Right cardiac atrium (tissue), 5 donors: ENCODE measurements at regions not wholly inside any gene's neighbourhood (a gene's known extent, or its start where the extent isn't known, plus 50 kb on each side); places are given as distances from the start of the nearest gene placed in this dataset.

Experiments used
- ATAC-seq, 2 donors: fragments of 200-7000 bp; cut with Tn5 transposase; one replicate each; pipeline versions ENCODE4 v1.8.0 to v1.9.1; 2020; ENCODE audit warnings: moderate library complexity in 2 of 2, mild to moderate bottlenecking in 1 of 2
- DNase-seq, 3 donors: peaks; one replicate each; pipeline ENCODE4 v3.0.0-alpha.2; 2020
- H3K27ac ChIP-seq: one replicate; pipeline ENCODE4 v1.5.1; 2013; ENCODE audit warnings: mild to moderate bottlenecking, low read length, control low read depth, moderate library complexity
- H3K27me3 ChIP-seq: one replicate; pipeline ENCODE4 v1.6.1; 2013; ENCODE audit not compliant: control insufficient read depth, insufficient read depth
- H3K4me1 ChIP-seq: one replicate; pipeline ENCODE4 v1.6.1; 2013; ENCODE audit warnings: low read length; ENCODE audit not compliant: control insufficient read depth, insufficient read depth
- H3K4me3 ChIP-seq: one replicate; pipeline ENCODE4 v1.5.1; 2013; ENCODE audit warnings: low read length, control low read depth
- H3K9me3 ChIP-seq: one replicate; pipeline ENCODE4 v1.6.1; 2013; ENCODE audit warnings: low read length; ENCODE audit not compliant: control insufficient read depth
- WGBS: extraction: QIAGEN DNeasy Blood & Tissue Kit; methylation state at CpG from one replicate; pipeline ENCODE4 v1.1.7; 2013; 5-methylcytosine and 5-hydroxymethylcytosine counted together
- intact Hi-C, 4 donors: fragments of 100-400 bp; cut with DNase I; formaldehyde crosslinking; loops; one replicate each; pipeline versions ENCODE4 v1.11.0 to v1.14.0; 2022 to 2023
- donor health status: healthy with polysubstance abuse.
- donor health status: DM: no; HTN: yes; CAD: no.
- donor health status: DM: no; HTN: no; CAD: no.
- donor health status: DM: no; HTN: yes; CAD: no; lungs with severe emphysema.
- donor health status: DM: yes; HTN: yes; CAD: no.

GRCh38 chr12:65658360-65658759 lies 165.9 kb upstream of the HMGA2 start:
- no peak overlapping the region for H3K27ac ChIP-seq
- H3K27me3 ChIP-seq: no peaks in the 10 kb centered on the region
- no peaks in the 10 kb centered on the region for H3K9me3 ChIP-seq
- H3K4me1 ChIP-seq: no peaks in the 10 kb centered on the region
- no peak overlapping the region for H3K4me3 ChIP-seq
- ATAC-seq: no peak
- 95% methylated on average over 2 of the region's 2 CpGs for WGBS
- DNase-seq: no peak
- intact Hi-C loops: no loop called here

GRCh38 chr12:65659681-65660080 lies 164.6 kb upstream of the HMGA2 start:
- intact Hi-C loops: no loop called here
- Histone ChIP-seq H3K4me1 (no peaks in the 10 kb centered on the region), H3K9me3 (no peaks in the 10 kb centered on the region), H3K4me3 (no peak overlapping the region), H3K27ac (no peak overlapping the region), H3K27me3 (no peaks in the 10 kb centered on the region)
- DNase-seq (no peak), ATAC-seq (no peak)
- WGBS: 71% methylated on average over 1 of the region's 1 CpG

GRCh38 chr12:65660096-65660495 lies 164.2 kb upstream of the HMGA2 start:
- intact Hi-C loops: no loop called here
- WGBS: 73% methylated on average over 4 of the region's 4 CpGs
- Histone ChIP-seq H3K9me3 (no peaks in the 10 kb centered on the region), H3K4me1 (no peaks in the 10 kb centered on the region), H3K4me3 (no peak overlapping the region), H3K27me3 (no peaks in the 10 kb centered on the region), H3K27ac (no peak overlapping the region)
- DNase-seq (no peak), ATAC-seq (no peak)

DNA sequence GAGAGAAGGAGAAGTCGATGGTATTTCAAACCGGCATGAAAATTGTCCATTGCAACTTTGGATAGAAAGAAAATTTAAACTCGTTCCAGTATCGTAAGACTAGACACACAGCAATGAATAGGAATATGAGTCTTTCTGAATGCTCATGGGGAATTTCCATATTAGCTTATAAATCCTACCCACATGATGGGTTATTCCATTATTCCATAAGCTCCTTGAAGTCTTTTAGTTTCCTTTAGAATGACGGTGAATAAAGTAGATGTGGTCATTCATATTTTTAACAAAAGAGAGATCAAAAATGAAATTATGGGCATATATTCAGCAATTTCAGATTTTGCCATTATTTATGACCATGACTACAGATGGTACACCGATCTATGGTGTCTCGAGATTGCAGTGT lies 163.4 kb upstream of the HMGA2 start:
- Histone ChIP-seq H3K27me3 (no peaks in the 10 kb centered on the region), H3K4me3 (no peak overlapping the region), H3K4me1 (no peaks in the 10 kb centered on the region), H3K9me3 (no peaks in the 10 kb centered on the region), H3K27ac (no peak overlapping the region)
- DNase-seq (no peak), ATAC-seq (no peak)
- intact Hi-C loops: no loop called here
- WGBS: 94% methylated on average over 7 of the region's 7 CpGs

GRCh38 chr12:65662590-65662989 lies 161.7 kb upstream of the HMGA2 start:
- Histone ChIP-seq H3K27ac (no peak overlapping the region), H3K27me3 (no peaks in the 10 kb centered on the region), H3K4me1 (no peaks in the 10 kb centered on the region), H3K9me3 (no peaks in the 10 kb centered on the region), H3K4me3 (no peak overlapping the region)
- no peak for DNase-seq
- no peak for ATAC-seq
- WGBS: 90% methylated on average over 2 of the region's 2 CpGs
- intact Hi-C loops: no loop called here

- Histone ChIP-seq H3K4me1 (no peaks in the 10 kb centered on the region), H3K27me3 (no peaks in the 10 kb centered on the region), H3K4me3 (no peak overlapping the region), H3K9me3 (no peaks in the 10 kb centered on the region), H3K27ac (no peak overlapping the region)
- ATAC-seq (no peak), DNase-seq (no peak)
- intact Hi-C loops: no loop called here
- 92% methylated on average over 5 of the region's 5 CpGs for WGBS
Measured at GRCh38 chr12:65663097-65663496, 161.2 kb upstream of the HMGA2 start.

DNA sequence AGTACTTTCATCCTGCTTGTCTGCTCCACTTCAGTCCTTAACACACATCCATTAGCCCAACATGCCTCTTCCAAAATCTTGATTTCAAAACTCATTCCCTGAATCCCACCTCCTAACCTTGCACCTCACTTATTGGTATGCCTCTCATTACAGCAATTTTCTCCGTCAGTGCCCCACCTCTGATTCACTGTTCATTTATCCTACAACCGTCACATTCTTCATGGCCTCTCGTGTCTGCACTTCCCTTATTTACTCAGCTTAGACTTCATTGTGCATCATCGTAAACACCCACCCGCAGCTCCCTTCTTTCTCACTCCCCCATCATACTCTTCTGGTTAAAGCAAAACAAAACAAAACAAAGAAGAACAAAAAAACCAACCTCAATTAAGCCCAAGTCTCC lies 160.6 kb upstream of the HMGA2 start:
- H3K27me3 ChIP-seq: no peaks in the 10 kb centered on the region
- ATAC-seq (no peak), DNase-seq (no peak)
- intact Hi-C loops: no loop called here
- no peaks in the 10 kb centered on the region for H3K4me1 ChIP-seq
- no peak overlapping the region for H3K4me3 ChIP-seq
- H3K27ac ChIP-seq: no peak overlapping the region
- WGBS: 93% methylated on average over 5 of the region's 5 CpGs
- H3K9me3 ChIP-seq: no peaks in the 10 kb centered on the region

DNA sequence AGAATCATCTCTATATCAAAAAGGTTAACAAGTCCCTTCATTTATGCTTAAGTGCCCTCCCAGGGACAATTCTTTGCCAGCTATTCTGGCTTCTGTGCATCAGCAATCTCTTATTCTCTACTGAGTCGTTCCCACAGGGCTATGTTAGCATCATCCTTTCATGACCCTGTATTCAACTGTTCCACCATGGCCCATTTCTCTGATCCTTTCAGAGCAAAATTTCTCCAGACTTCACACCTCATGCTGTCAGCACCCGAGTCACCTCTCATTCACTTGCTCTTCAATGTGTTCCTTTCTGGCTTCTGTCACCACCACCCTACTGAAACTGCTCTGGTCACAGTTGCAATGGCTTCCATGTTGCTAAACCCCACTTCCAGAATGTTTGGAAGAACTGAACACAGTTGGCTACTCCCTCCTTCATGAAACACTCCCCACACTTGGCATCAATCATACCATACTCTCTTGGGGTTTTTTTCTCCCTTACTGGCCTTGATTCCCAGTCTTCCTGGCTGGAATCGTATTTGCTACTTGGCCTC lies 159.5 kb upstream of the HMGA2 start:
- Histone ChIP-seq H3K27me3 (no peaks in the 10 kb centered on the region), H3K9me3 (no peaks in the 10 kb centered on the region), H3K4me1 (no peaks in the 10 kb centered on the region), H3K4me3 (no peak overlapping the region), H3K27ac (no peak overlapping the region)
- intact Hi-C loops: no loop called here
- no peak for DNase-seq
- ATAC-seq: no peak
- 71% methylated on average over 3 of the region's 3 CpGs for WGBS

DNA sequence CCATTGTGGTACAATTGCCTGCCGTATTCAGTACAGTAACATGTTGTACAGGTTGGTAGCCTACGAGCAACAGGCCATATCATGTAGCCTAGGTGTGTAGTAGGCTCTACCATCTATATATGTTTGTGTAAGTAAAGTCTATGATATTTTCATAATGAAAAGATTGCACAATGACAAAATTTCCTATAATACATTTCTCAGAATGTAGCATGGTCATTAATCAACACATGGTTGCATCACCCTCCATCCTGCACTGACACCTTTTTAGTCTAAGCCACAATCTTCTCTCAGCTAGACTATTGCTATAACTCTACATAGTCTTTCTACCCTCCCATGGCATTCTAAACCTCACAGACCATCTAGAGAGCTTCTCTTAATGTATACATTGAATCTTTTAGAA lies 158.5 kb upstream of the HMGA2 start:
- WGBS: 92% methylated on average over 2 of the region's 2 CpGs
- no peak for ATAC-seq

DNA sequence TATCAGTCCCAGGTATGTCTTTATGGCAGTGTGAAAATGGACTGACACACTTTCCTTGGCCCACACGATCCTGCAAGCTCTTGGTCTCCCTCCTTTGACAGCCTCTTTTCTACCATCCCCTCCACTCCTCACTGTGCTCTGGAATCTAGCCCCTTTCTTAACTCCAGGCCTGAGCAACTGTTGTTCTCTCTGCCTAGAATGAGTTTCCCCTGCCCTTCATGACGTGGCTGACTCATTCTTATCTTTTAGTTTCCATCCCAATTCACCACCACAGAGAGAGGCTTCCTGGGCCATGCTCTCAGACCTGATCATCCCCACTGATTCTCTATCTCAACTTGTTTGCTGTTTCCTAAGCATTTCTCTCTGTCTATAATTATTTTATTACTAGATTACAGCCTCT lies 157.4 kb upstream of the HMGA2 start:
- H3K4me3 ChIP-seq: no peak overlapping the region
- H3K27ac ChIP-seq: no peak overlapping the region
- no peak for ATAC-seq
- no peaks in the 10 kb centered on the region for H3K9me3 ChIP-seq
- intact Hi-C loops: no loop called here
- no peaks in the 10 kb centered on the region for H3K27me3 ChIP-seq
- 59% methylated on average over 2 of the region's 2 CpGs for WGBS
- no peaks in the 10 kb centered on the region for H3K4me1 ChIP-seq
- no peak for DNase-seq

More for the DNA sequence above, 158.5 kb upstream of the HMGA2 start:
- no peak overlapping the region for H3K4me3 ChIP-seq
- H3K4me1 ChIP-seq: no peaks in the 10 kb centered on the region
- H3K27ac ChIP-seq: no peak overlapping the region
- no peak for DNase-seq
- H3K9me3 ChIP-seq: no peaks in the 10 kb centered on the region
- H3K27me3 ChIP-seq: no peaks in the 10 kb centered on the region
- intact Hi-C loops: no loop called here

DNA sequence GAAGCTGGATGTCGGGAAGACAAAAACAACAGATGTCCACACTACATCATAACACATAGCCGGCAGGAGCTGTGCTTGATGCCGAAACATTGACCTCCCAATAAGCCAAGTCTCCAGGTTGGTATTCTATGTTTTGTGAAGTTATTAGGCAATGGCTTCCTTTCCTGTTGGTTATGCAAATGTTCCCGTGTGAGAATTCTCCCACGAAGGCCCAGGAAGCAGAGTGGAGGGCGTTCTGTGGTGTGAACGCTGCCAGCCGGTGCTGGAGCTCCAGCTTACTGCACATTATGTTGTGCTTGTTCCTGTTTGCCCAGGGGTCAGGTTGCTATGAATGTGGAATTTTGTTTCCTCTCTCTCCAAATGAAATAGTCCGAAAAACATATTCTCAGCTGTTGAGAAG lies 156.4 kb upstream of the HMGA2 start:
- 66% methylated on average over 9 of the region's 9 CpGs for WGBS

GRCh38 chr12:65668981-65669695 lies 155.1 kb upstream of the HMGA2 start:
- DNase-seq: no peak
- WGBS: 91% methylated on average over 5 of the region's 5 CpGs
- intact Hi-C loops: no loop called here
- H3K4me1 ChIP-seq: no peaks in the 10 kb centered on the region
- no peaks in the 10 kb centered on the region for H3K9me3 ChIP-seq
- no peak overlapping the region for H3K4me3 ChIP-seq
- H3K27ac ChIP-seq: no peak overlapping the region
- ATAC-seq: no peak
- H3K27me3 ChIP-seq: no peaks in the 10 kb centered on the region

More for the DNA sequence above, 156.4 kb upstream of the HMGA2 start:
- ATAC-seq: no peak
- intact Hi-C loops: no loop called here
- no peaks in the 10 kb centered on the region for H3K9me3 ChIP-seq
- no peak for DNase-seq
- no peaks in the 10 kb centered on the region for H3K27me3 ChIP-seq
- H3K27ac ChIP-seq: no peak overlapping the region
- H3K4me3 ChIP-seq: no peak overlapping the region
- H3K4me1 ChIP-seq: no peaks in the 10 kb centered on the region
